HG03159 (cell line): ENCODE measurements at regions not wholly inside any gene's neighbourhood (a gene's known extent, or its start where the extent isn't known, plus 50 kb on each side); places are given as distances from the start of the nearest gene placed in this dataset.
"Not testable (repeated sequence)": the region's sequence is repeated elsewhere in the genome, so short reads cannot be mapped to it uniquely, and the experiment has no call there.

Experiments
- ATAC-seq: cut with Tn5 transposase; IDR thresholded peaks from one replicate; pipeline ENCODE4 v1.9.1; 2021; ENCODE audit warnings: mild to moderate bottlenecking, moderate library complexity; ENCODE audit not compliant: unreplicated experiment

- ATAC-seq: no peak
Measured at GRCh38 chr11:34001557-34002064, 49.9 kb upstream of the CAPRIN1 start.

GRCh38 chr11:33999393-33999792 lies 52.1 kb upstream of the CAPRIN1 start:
- no peak for ATAC-seq

DNA sequence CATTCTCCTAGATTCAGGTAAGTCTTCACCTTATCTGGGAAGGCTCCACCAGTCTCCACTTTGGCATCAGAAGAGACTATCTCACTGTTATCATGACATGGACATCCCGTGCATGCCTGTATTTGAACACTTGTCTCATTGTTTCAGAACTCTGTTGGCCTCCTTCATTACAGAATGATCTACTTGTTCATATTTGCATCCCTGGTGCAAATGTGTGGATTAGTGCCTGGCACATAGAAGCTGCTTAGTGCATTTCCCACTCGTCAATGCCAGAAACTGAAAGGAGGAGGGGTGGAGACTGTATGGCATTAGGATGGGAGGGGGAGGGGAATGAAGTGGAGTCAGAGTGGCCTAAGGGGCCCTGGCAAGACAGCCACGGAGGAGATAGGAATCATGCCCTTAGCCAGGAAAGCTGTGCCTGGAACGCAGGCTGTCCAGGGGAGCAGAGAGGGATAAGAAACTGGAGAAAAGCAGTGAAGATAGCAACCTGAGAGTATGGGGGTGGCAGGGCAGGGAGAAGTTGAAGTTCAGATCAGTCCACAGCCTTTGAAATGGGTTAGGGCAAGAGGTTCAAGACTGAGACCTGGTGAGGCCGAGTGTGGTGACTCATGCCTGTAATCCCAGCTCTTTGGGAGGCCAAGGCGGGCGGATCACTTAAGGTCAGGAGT lies 53.8 kb upstream of the CAPRIN1 start:
- ATAC-seq: no peak

- ATAC-seq: peak; percentile 76
Measured at GRCh38 chr11:33996498-33997454, 54.8 kb upstream of the CAPRIN1 start.

GRCh38 chr11:33994937-33995336 lies 56.6 kb upstream of the CAPRIN1 start:
- no peak for ATAC-seq

DNA sequence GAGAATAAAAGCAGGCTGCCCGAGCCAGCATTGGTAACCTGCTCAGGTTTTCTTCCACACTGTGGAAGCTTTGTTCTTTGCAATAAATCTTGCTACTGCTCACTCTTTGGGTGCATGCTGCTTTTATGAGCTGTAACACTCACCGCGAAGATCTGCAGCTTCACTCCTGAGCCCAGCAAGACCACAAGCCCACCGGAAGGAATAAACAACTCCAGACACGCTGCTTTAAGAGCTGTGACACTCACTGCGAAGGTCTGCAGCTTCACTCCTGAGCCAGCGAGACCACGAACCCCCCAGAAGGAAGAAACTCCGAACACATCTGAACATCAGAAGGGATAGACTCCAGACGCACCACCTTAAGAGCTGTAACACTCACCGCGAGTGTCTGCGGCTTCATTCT lies 60.4 kb upstream of the CAPRIN1 start:
- ATAC-seq: not testable (repeated sequence)

- ATAC-seq: not testable (repeated sequence)
Measured at GRCh38 chr11:33990131-33990530, 61.4 kb upstream of the CAPRIN1 start.

- no peak for ATAC-seq
Measured at GRCh38 chr11:33989461-33989860, 62.1 kb upstream of the CAPRIN1 start.

DNA sequence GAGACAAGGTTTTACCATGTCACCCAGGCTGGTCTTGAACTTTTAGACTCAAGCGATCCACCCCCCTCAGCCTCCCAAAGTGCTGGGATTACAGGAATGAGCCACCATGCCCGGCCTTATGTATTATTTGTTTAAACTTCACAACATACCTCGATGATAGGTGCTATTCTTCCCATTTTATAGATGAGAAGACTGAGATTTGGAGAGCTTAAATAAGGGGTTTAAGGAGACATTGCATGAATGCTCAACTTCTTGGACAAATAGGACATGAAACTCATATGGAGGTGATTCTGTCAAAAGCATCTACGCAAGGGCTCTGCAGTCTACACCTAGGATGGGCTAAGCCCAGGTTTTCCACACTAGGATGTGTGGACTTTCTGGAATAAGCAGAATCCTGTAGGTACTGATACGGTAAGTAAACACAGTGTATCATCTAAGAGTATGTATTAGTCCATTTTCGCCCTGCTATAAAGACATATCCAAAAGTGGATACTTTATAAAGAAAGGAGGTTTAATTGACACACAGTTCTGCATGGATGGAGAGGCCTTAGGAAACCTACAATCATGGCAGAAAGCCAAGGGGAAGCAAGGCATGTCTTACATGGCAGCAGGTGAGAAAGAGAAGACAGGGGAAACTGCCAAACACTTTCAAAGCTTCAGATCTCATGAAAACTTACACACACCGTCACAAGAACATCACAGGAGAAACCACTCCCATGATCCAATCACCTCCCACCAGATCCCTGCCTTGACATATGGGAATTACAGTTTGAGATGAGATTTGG lies 62.8 kb upstream of the CAPRIN1 start:
- ATAC-seq: no peak

- ATAC-seq: peak; percentile 70
Measured at GRCh38 chr11:33987975-33988580, 63.5 kb upstream of the CAPRIN1 start.

DNA sequence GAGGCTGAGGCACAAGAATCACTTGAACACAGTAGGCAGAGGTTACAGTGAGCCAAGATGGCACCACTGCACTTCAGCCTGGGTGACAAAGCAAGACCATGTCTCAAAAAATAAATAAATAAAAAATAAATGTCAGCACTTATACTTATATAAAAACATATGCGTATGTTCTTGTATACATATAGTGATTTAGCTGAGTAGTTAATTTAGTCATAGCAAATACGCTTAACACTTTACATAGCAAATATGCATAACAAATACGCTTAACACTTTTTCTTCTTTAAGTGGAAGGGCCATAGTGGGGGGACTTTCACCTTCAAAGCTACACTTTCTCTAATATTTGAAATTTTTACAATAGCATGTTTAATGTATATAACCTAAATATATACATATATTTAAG lies 64.0 kb upstream of the CAPRIN1 start:
- ATAC-seq: no peak

DNA sequence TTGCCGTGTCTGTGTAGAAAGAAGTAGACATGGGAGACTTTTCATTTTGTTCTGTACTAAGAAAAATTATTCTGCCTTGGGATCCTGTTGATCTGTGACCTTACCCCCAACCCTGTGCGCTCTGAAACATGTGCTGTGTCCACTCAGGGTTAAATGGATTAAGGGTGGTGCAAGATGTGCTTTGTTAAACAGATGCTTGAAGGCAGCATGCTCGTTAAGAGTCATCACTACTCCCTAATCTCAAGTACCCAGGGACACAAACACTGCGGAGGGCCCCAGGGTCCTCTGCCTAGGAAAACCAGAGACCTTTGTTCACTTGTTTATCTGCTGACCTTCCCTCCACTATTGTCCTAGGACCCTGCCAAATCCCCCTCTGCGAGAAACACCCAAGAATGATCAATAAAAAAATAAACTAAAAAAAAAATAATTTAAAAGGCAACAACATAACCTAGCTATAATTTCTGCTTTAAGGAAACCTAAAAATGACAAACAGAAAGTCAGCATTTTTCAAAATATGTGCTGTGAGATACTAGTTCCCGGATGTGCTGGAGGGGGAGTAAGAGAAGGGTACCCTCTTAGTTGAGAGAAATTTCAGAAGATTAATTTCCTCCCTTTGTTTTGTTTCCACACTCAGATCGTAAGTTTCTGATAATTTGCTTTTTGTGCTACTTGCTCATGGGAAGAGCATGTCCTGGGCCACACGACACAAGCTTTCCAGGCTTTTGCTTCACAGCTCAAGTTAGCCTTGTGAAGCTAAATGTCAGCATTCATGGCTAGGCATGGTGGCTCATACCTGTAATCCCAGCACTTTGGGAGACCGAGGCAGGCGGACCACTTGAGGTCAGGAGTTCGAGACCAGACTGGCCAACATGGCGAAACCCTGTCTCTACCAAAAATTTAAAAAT lies 64.7 kb upstream of the CAPRIN1 start:
- ATAC-seq: not testable (repeated sequence)

DNA sequence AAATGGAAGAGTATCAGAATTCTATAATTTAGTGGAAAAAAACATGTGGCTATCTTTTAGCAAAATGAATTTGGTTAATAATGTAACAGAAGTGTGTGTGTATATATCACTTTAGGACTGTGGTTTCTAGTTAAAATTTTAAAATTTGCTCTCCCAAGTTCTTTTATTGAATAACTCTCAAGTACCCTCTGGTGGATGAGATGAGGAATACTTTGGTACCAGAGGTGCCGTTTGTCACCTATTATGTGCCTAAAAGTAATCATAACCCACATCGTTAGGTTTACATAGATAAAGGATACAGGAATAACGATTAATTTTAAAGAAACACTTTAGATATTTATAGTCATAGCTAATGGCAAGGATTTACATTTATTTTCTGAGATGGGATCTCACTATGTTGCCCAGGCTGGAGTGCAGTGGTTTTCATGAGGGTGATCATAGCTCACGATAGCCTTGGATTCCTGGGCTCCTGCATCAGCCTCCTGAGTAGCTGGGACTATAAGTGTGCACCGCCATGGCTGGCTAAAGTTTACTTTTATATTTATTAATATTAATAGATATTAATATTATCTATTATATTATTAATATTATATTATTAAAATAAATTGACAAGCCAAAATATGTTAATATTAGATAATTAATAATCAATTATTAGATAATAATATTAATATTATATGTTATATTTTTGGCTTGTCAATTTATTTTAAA lies 66.7 kb upstream of the CAPRIN1 start:
- no peak for ATAC-seq

DNA sequence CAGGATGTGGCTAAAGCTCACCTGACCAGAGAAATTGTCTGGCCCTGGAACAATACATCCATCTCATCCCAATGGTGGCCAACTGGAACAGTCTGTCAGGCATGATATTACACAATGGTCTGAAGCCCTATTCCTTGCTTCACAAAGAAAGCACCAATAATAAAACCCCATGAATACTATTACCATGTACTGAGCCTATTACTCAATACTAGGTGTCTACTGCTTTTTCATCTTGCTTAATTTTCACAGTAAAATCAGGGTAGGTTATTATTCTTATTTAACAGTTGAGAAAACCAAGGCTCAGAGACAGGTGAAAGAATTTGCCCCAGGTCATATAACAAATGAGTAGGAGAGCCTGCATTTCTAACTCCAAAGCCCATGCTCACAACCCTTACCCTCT lies 68.9 kb upstream of the CAPRIN1 start:
- no peak for ATAC-seq

DNA sequence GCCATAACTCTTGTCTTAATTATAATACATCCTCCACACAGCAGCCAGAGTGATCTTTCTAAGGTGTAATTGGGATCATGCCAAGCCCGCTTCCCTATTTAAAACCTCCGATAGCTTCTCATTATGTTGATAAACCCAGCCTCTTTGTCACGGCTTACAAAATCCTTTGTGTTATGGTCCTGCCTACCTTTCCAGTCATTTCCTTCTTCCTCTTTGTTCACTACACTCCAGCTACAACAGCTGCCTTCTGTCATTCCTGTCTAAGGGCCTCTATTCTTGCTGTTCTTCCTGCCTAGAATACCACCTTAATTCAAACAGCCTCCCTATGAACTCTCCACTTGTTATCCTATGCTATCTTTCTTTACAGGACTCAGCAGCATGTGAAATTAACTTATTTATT lies 70.6 kb upstream of the CAPRIN1 start:
- ATAC-seq: no peak

DNA sequence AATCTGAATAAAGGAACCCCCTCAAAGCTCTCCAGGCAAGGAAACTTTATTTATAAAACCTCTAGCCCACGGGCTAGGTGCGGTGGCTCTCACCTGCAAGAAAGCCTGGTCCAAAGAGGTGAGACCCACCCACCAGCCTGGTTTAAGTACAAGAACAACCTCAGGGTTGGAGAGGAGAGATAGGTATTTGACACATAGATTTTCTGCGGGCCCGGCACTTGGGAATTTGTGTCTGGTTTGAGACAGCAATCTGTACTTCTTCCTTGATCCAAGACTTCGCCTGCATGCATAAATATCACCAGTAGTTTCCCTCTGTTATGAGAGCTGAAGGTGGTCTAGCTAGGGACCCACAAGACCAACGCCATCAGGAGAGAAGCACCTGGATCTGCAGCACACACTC lies 73.2 kb upstream of the CAPRIN1 start:
- no peak for ATAC-seq

DNA sequence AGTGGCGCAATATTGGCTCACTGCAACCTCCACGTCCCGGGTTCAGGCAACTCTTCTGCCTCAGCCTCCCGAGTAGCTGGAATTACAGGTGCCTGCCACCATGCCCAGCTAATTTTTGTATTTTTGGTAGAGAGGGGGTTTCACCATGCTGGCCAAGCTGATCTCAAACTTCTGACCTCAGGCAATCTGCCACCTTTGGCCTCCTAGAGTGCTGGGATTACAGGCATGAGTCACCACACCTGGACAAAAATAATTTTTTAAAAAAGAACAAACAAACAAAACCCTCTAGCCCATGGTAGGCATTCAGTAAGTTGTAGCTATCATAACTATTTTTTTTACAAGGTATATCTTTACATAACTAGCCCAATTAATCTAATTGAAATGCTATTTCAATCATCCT lies 73.9 kb upstream of the CAPRIN1 start:
- no peak for ATAC-seq

GRCh38 chr11:33976495-33977199 lies 74.9 kb upstream of the CAPRIN1 start:
- ATAC-seq: no peak
